GM23338 (cell line): ENCODE measurements at regions not wholly inside any gene's neighbourhood (a gene's known extent, or its start where the extent isn't known, plus 50 kb on each side); places are given as distances from the start of the nearest gene placed in this dataset.

Experiments used
- ATAC-seq: fragments of 200-7000 bp; cut with Tn5 transposase; 3 replicates; pipeline ENCODE4 v1.9.1; 2020
- DNase-seq: peaks from one replicate; pipeline ENCODE4 v3.0.0-alpha.2; 2015; ENCODE audit warnings: low spot score
- H2AFZ ChIP-seq: fragments of 200-600 bp; sonication (generic); 2 replicates; pipeline ENCODE4 v1.8.0; 2016; ENCODE audit warnings: antibody characterized with exemption, mild to moderate bottlenecking, moderate library complexity
- H3F3A ChIP-seq: fragments of 200-600 bp; sonication (generic); replicated peaks from 2 replicates; pipeline ENCODE4 v1.8.0; 2017; ENCODE audit warnings: antibody characterized with exemption, mixed run types, low read depth
- H3K27ac ChIP-seq: fragments of 200-600 bp; sonication (generic); 2 replicates; pipeline ENCODE4 v1.6.1; 2016; ENCODE audit warnings: low read depth
- H3K27me3 ChIP-seq: fragments of 200-600 bp; sonication (generic); 2 replicates; pipeline ENCODE4 v1.8.0; 2016; ENCODE audit warnings: mild to moderate bottlenecking, mixed run types, moderate library complexity; ENCODE audit not compliant: insufficient read depth
- H3K36me3 ChIP-seq: fragments of 200-600 bp; sonication (generic); 2 replicates; pipeline ENCODE4 v1.8.0; 2016; ENCODE audit warnings: mild to moderate bottlenecking; ENCODE audit not compliant: insufficient read depth
- H3K4me1 ChIP-seq: fragments of 200-600 bp; sonication (generic); 2 replicates; pipeline ENCODE4 v1.8.0; 2016; ENCODE audit warnings: mild to moderate bottlenecking, moderate library complexity; ENCODE audit not compliant: insufficient read depth
- H3K4me2 ChIP-seq: fragments of 200-600 bp; sonication (generic); 2 replicates; pipeline ENCODE4 v1.7.1; 2017; ENCODE audit warnings: mixed run types
- H3K4me3 ChIP-seq: fragments of 200-600 bp; sonication (generic); 2 replicates; pipeline ENCODE4 v1.6.1; 2016; ENCODE audit warnings: mixed run types
- H3K79me2 ChIP-seq: fragments of 200-600 bp; sonication (generic); replicated peaks from 2 replicates; pipeline ENCODE4 v1.8.0; 2017; ENCODE audit warnings: mild to moderate bottlenecking; ENCODE audit not compliant: insufficient read depth
- H3K9me2 ChIP-seq: fragments of 200-600 bp; sonication (generic); 2 replicates; pipeline ENCODE4 v1.8.0; 2017; ENCODE audit not compliant: insufficient read depth
- H4K20me1 ChIP-seq: fragments of 200-600 bp; sonication (generic); replicated peaks from 2 replicates; pipeline ENCODE4 v1.8.0; 2017; ENCODE audit warnings: mild to moderate bottlenecking; ENCODE audit not compliant: insufficient read depth
- H3K27ac Mint-ChIP-seq: 2 replicates; pipeline ENCODE4 v1.8.0; 2020; ENCODE audit warnings: inconsistent platforms, mild to moderate bottlenecking, moderate library complexity, mixed read lengths
- H3K27me3 Mint-ChIP-seq: 3 replicates; pipeline ENCODE4 v1.8.0; 2022; ENCODE audit warnings: low read depth, mild to moderate bottlenecking, moderate library complexity, mixed read lengths, inconsistent platforms; ENCODE audit not compliant: insufficient read depth, poor library complexity
- H3K36me3 Mint-ChIP-seq: 3 replicates; pipeline ENCODE4 v1.8.0; 2021; ENCODE audit warnings: low read depth, mild to moderate bottlenecking, inconsistent platforms, moderate library complexity, mixed read lengths
- H3K4me1 Mint-ChIP-seq: 3 replicates; pipeline ENCODE4 v1.8.0; 2020; ENCODE audit warnings: mild to moderate bottlenecking, inconsistent platforms, mixed read lengths
- H3K4me3 Mint-ChIP-seq: 3 replicates; pipeline ENCODE4 v1.8.0; 2021; ENCODE audit warnings: moderate library complexity, mild to moderate bottlenecking, inconsistent platforms, mixed read lengths
- H3K9me3 Mint-ChIP-seq: 3 replicates; pipeline ENCODE4 v1.8.0; 2020; ENCODE audit warnings: moderate library complexity, mild to moderate bottlenecking, inconsistent platforms, mixed read lengths
- CREB1 ChIP-seq: fragments of 250-450 bp; sonication (Bioruptor Pico); IDR thresholded peaks from 2 replicates; pipeline ENCODE4 v1.5.0; 2020; ENCODE audit warnings: low read depth, mild to moderate bottlenecking, moderate library complexity
- EZH2 ChIP-seq: fragments of 200-600 bp; sonication (generic); IDR thresholded peaks from one replicate; pipeline ENCODE4 v1.8.0; 2017; ENCODE audit warnings: antibody characterized with exemption, mild to moderate bottlenecking, low read depth; ENCODE audit not compliant: unreplicated experiment
- EZH2phosphoT487 ChIP-seq: fragments of 200-600 bp; sonication (generic); IDR thresholded peaks from one replicate; pipeline ENCODE4 v1.8.1; 2018; ENCODE audit warnings: antibody characterized with exemption; ENCODE audit not compliant: unreplicated experiment
- JUNB ChIP-seq: IDR thresholded peaks from one replicate; pipeline ENCODE4 v1.6.1; 2016; ENCODE audit warnings: antibody characterized with exemption; ENCODE audit not compliant: unreplicated experiment
- NANOG ChIP-seq: IDR thresholded peaks from 2 replicates; pipeline ENCODE4 v1.6.1; 2016; ENCODE audit warnings: antibody characterized with exemption, borderline replicate concordance
- POLR2AphosphoS5 ChIP-seq: IDR thresholded peaks from 2 replicates; pipeline ENCODE4 v1.6.1; 2016; ENCODE audit warnings: antibody characterized with exemption, low read depth
- ZNF114 ChIP-seq: fragments of 250-450 bp; sonication (Bioruptor Pico); IDR thresholded peaks from 2 replicates; pipeline ENCODE4 v1.5.0; 2020; ENCODE audit warnings: mild to moderate bottlenecking, moderate library complexity
- ZNF331 ChIP-seq: fragments of 250-450 bp; sonication (Bioruptor Pico); IDR thresholded peaks from 2 replicates; pipeline ENCODE4 v1.5.0; 2020; ENCODE audit warnings: low read depth, mild to moderate bottlenecking, moderate library complexity
- TF ChIP-seq, protein P1 (sequence below), 2 experiments: fragments of 200-600 bp in 1 of 2; sonication (generic) in 1 of 2; conservative IDR thresholded peaks; 2 replicates each; pipeline versions ENCODE4 v1.5.1 to v1.6.1; 2016 to 2017; ENCODE audit warnings: antibody characterized with exemption in 2 of 2, low read depth in 2 of 2, mild to moderate bottlenecking in 2 of 2, moderate library complexity in 1 of 2
- TF ChIP-seq, protein P2 (sequence below): IDR thresholded peaks from one replicate; pipeline ENCODE4 v1.6.1; 2018; ENCODE audit warnings: antibody characterized with exemption; ENCODE audit not compliant: unreplicated experiment
- TF ChIP-seq, protein P3 (sequence below): IDR thresholded peaks from 2 replicates; pipeline ENCODE4 v1.6.1; 2016; ENCODE audit warnings: antibody characterized with exemption

DNA sequence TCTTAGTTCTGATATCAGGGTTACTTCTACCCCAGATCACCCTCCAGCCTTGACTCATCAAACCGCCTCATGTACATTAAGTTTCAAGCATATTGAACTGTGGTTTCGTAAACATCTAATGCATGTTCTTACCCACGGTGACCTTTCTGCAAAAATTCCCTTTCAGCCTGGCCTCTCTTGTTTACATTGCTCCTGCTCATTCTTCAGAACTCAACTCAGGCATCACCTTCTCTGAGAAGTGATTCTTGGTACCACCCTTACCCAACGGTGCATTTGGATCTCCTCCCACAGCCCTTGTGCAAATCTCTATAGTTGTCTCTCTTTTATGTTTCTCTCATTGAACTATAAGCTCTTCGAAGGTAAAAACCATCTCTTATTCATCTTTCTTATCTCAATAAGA, 503.1 kb upstream of the PKDCC start (continued):
- TF ChIP-seq, protein P1, sequence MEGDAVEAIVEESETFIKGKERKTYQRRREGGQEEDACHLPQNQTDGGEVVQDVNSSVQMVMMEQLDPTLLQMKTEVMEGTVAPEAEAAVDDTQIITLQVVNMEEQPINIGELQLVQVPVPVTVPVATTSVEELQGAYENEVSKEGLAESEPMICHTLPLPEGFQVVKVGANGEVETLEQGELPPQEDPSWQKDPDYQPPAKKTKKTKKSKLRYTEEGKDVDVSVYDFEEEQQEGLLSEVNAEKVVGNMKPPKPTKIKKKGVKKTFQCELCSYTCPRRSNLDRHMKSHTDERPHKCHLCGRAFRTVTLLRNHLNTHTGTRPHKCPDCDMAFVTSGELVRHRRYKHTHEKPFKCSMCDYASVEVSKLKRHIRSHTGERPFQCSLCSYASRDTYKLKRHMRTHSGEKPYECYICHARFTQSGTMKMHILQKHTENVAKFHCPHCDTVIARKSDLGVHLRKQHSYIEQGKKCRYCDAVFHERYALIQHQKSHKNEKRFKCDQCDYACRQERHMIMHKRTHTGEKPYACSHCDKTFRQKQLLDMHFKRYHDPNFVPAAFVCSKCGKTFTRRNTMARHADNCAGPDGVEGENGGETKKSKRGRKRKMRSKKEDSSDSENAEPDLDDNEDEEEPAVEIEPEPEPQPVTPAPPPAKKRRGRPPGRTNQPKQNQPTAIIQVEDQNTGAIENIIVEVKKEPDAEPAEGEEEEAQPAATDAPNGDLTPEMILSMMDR (conservative IDR thresholded peaks at IDR 0.05; ENCODE audit: low read depth in 2 of 2), result no peak
- TF ChIP-seq NANOG (no peak), EZH2 (no peak), ZNF114 (CRISPR knock-in tag) (no peak)

DNA sequence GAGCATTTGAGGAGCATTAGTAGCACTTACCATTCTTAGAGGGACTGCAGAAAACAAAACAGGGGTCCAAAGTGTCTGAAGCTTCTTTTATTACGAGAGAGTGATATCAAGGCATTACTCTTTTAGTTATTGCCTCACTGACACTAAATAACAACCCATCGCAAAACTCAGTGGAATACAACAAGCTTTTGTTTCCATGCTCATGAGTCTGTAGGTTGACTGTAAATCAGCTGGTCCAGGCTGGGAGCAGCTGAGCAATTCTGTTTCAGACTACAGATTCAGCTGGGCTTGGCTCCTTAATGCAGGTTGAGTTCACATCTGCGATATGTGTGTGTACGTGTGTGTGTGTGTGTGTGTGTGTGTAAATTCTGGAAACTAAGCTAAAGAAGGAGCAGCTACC, 501.8 kb upstream of the PKDCC start:
- Mint-ChIP-seq H3K27ac (no peak overlapping the region), H3K4me3 (no peak overlapping the region), H3K36me3 (no peaks in the 10 kb centered on the region), H3K9me3 (no peaks in the 10 kb centered on the region), H3K27me3 (no peaks in the 10 kb centered on the region), H3K4me1 (peaks cover 4% of the 10 kb centered on the region; the same call in 2 of the 3 replicates)
- H3K9me2 ChIP-seq, result no peaks in the 10 kb centered on the region
- no peak for ATAC-seq
- no peak overlapping the region for H3K4me3 ChIP-seq
- H4K20me1 ChIP-seq, result no peaks in the 10 kb centered on the region
- no peaks in the 10 kb centered on the region for H3F3A ChIP-seq
- no peaks in the 10 kb centered on the region for H3K27me3 ChIP-seq
- no peaks in the 10 kb centered on the region; the same call in 1 of the 2 replicates for H3K4me1 ChIP-seq
- H3K4me2 ChIP-seq, result no peak overlapping the region
- H2AFZ ChIP-seq, result no peak overlapping the region
- no peaks in the 10 kb centered on the region for H3K79me2 ChIP-seq
- no peak overlapping the region for H3K27ac ChIP-seq
- no peaks in the 10 kb centered on the region for H3K36me3 ChIP-seq
- no peak for DNase-seq
- TF ChIP-seq POLR2AphosphoS5 (no peak), ZNF114 (CRISPR knock-in tag) (no peak), ZNF331 (no peak), EZH2phosphoT487 (no peak), JUNB (no peak), CREB1 (no peak), EZH2 (no peak)
- TF ChIP-seq, protein P1 (conservative IDR thresholded peaks at IDR 0.05; ENCODE audit: low read depth in 2 of 2), result no peak
- TF ChIP-seq, protein P2, sequence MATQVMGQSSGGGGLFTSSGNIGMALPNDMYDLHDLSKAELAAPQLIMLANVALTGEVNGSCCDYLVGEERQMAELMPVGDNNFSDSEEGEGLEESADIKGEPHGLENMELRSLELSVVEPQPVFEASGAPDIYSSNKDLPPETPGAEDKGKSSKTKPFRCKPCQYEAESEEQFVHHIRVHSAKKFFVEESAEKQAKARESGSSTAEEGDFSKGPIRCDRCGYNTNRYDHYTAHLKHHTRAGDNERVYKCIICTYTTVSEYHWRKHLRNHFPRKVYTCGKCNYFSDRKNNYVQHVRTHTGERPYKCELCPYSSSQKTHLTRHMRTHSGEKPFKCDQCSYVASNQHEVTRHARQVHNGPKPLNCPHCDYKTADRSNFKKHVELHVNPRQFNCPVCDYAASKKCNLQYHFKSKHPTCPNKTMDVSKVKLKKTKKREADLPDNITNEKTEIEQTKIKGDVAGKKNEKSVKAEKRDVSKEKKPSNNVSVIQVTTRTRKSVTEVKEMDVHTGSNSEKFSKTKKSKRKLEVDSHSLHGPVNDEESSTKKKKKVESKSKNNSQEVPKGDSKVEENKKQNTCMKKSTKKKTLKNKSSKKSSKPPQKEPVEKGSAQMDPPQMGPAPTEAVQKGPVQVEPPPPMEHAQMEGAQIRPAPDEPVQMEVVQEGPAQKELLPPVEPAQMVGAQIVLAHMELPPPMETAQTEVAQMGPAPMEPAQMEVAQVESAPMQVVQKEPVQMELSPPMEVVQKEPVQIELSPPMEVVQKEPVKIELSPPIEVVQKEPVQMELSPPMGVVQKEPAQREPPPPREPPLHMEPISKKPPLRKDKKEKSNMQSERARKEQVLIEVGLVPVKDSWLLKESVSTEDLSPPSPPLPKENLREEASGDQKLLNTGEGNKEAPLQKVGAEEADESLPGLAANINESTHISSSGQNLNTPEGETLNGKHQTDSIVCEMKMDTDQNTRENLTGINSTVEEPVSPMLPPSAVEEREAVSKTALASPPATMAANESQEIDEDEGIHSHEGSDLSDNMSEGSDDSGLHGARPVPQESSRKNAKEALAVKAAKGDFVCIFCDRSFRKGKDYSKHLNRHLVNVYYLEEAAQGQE, result no peak
- TF ChIP-seq, protein P3, sequence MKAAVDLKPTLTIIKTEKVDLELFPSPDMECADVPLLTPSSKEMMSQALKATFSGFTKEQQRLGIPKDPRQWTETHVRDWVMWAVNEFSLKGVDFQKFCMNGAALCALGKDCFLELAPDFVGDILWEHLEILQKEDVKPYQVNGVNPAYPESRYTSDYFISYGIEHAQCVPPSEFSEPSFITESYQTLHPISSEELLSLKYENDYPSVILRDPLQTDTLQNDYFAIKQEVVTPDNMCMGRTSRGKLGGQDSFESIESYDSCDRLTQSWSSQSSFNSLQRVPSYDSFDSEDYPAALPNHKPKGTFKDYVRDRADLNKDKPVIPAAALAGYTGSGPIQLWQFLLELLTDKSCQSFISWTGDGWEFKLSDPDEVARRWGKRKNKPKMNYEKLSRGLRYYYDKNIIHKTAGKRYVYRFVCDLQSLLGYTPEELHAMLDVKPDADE, result no peak
